ENCODE measurements at regions not wholly inside any gene's neighbourhood (a gene's known extent, or its start where the extent isn't known, plus 50 kb on each side); places are given as distances from the start of the nearest gene placed in this dataset.

DNA sequence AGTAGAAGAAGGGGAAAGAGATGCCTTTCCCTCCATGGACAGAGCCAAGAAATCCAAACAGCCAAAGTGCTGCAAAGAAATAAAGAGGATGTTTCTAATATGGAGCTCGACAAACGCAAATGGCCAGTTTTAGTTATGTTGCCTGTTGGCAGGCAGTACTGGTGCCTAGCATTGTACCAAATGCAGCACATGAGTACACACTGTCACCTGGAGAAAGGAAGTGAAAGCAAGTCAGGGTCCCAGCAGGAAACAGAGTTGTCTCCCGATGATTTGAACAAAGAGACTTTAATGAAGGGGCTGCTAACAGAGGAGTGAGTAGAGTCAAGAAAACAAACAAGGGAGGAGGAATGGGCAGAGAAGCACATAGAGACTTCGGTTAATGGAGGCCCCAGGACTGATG lies 623.0 kb downstream of the BCL11A start:
- no peak overlapping the region for H3K27ac Mint-ChIP-seq
- H3K36me3 Mint-ChIP-seq: no peaks in the 10 kb centered on the region
- no peak overlapping the region for H3K4me3 Mint-ChIP-seq
- no peak for DNase-seq
- no peaks in the 10 kb centered on the region for H3K4me1 Mint-ChIP-seq
- H3K27me3 Mint-ChIP-seq (ENCODE audit: low read depth in 3 of 3): peaks cover 0 to 3% (median 2%) of the 10 kb centered on the region in 3 donors
- H3K9me3 Mint-ChIP-seq: peaks cover 0 to 5% (median 0%) of the 10 kb centered on the region in 6 donors

DNA sequence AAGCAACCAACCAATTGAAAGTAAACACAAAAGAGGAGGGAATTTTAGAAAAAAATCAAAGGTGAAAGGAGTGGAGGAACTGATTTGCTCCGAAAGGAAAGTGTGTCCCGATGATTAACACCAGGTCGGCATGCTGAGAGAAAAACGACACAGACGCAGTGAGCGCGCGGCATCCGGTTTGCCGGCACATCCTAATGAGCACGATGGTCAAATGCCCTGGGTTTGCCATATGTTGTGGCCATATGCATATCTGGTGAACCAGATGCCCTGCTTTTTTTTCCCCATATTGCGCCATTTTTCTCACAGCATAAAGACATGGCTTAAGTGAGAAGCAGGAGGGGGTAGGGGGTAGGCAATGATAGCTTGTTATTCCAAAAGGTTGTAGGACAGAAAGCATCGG lies 626.7 kb downstream of the BCL11A start:
- peaks cover 0 to 3% (median 3%) of the 10 kb centered on the region in 3 donors for H3K27me3 Mint-ChIP-seq (ENCODE audit: low read depth in 3 of 3)
- H3K9me3 Mint-ChIP-seq: peaks cover 0 to 5% (median 2%) of the 10 kb centered on the region in 6 donors
- H3K27ac Mint-ChIP-seq: no peak overlapping the region
- DNase-seq: no peak
- H3K4me1 Mint-ChIP-seq: no peaks in the 10 kb centered on the region
- no peaks in the 10 kb centered on the region for H3K36me3 Mint-ChIP-seq
- no peak overlapping the region for H3K4me3 Mint-ChIP-seq

DNA sequence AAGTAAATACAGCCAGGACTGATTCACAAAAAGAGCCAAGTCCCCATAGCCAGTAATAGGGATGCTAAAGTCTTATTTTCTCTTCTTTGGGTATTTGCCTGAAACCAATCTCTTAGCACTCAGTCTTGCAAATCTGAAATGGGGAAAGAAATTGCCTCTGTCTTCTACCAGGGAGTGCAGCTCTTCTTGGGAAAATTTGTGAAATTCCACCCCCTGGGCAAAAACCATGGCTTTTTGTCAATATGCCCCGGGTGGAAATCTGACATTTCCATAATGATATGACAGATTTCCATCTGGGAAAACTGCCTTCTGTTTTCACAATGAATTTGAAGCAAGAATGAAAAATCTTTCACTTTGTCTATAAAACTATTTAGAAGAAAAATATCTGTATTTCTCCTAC lies 628.1 kb downstream of the BCL11A start:
- Mint-ChIP-seq H3K9me3 (peaks cover 0 to 5% (median 2%) of the 10 kb centered on the region in 6 donors), H3K36me3 (no peaks in the 10 kb centered on the region), H3K4me3 (no peak overlapping the region), H3K27ac (no peak overlapping the region), H3K27me3 (ENCODE audit: low read depth in 3 of 3) (peaks cover 0 to 6% (median 3%) of the 10 kb centered on the region in 3 donors), H3K4me1 (peaks cover 2 to 8% of the 10 kb centered on the region in 2 donors)
- no peak for DNase-seq

DNA sequence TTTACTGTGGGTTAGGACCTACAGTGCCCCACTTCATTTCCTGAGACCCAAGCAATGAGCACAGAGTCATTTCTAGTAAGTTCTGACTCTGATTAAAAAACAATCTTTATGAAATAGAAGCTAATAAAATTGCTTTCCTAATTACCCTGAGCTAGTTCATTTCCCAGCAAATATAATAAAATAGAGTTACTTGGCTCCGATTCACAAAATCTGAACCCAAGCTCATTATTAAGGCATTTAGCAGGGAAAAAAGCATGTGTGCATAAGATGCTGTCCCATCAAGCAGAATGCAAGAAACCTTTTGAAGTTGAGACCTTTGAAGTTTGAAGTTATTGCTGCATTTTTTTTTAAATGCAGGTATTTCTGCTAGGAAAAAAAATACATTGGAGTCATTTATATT lies 629.1 kb downstream of the BCL11A start:
- no peak for DNase-seq
- Mint-ChIP-seq H3K36me3 (no peaks in the 10 kb centered on the region), H3K4me3 (no peak overlapping the region), H3K9me3 (peaks cover 0 to 5% (median 2%) of the 10 kb centered on the region in 6 donors), H3K27me3 (ENCODE audit: low read depth in 3 of 3) (peaks cover 0 to 6% (median 3%) of the 10 kb centered on the region in 3 donors), H3K27ac (no peak overlapping the region), H3K4me1 (peaks cover 7 to 17% of the 10 kb centered on the region in 2 donors)

DNA sequence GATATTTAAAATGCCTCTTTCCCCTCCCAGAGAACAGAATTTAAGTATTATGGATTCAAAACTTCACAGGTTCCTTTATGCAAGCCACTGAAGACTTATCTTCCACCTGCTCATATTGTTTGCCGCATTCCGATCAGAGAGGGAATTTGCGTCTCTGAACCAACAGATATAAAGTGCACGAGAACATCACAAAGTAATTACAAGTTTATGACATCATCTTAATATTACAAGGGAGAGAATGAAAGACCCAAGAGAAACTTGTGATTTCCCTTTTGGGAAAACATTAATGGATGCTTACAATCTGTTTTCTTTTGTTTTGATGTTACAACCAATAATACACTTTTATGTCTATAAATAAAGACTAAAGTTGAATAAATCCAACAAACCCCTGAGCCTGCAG lies 631.0 kb downstream of the BCL11A start:
- peaks cover 0 to 4% (median 3%) of the 10 kb centered on the region in 3 donors for H3K27me3 Mint-ChIP-seq (ENCODE audit: low read depth in 3 of 3)
- no peaks in the 10 kb centered on the region for H3K36me3 Mint-ChIP-seq

DNA sequence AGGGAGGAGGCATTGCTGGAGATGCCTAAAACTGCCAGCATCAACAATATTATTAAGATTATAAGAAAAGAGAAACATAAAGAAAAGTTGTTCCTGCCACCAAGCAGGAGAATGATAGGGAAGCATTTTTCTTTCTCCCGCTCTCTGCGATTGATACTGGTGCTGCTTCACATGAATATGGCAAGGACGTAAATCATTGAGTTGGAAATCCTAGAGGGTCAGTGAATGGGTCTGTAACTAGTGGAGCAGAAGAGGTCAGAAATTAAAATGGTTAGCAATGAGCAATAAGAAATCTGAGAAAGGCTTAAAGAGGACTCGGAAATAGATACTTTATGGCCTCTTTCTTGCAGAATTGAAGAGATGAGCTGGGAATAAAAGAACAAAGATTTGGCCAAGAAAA lies 631.7 kb downstream of the BCL11A start:
- peaks cover 7 to 18% of the 10 kb centered on the region in 2 donors for H3K4me1 Mint-ChIP-seq
- peaks cover 0 to 5% (median 3%) of the 10 kb centered on the region in 6 donors for H3K9me3 Mint-ChIP-seq
- no peaks in the 10 kb centered on the region for H3K36me3 Mint-ChIP-seq
- no peak for DNase-seq
- no peak overlapping the region for H3K4me3 Mint-ChIP-seq
- H3K27me3 Mint-ChIP-seq (ENCODE audit: low read depth in 3 of 3): peaks cover 0 to 4% (median 3%) of the 10 kb centered on the region in 3 donors
- H3K27ac Mint-ChIP-seq: no peak overlapping the region

More for the DNA sequence above, 631.0 kb downstream of the BCL11A start:
- Mint-ChIP-seq H3K9me3 (peaks cover 0 to 5% (median 2%) of the 10 kb centered on the region in 6 donors), H3K27ac (no peak overlapping the region), H3K4me3 (no peak overlapping the region), H3K4me1 (peaks cover 7 to 18% of the 10 kb centered on the region in 2 donors)
- no peak for DNase-seq

DNA sequence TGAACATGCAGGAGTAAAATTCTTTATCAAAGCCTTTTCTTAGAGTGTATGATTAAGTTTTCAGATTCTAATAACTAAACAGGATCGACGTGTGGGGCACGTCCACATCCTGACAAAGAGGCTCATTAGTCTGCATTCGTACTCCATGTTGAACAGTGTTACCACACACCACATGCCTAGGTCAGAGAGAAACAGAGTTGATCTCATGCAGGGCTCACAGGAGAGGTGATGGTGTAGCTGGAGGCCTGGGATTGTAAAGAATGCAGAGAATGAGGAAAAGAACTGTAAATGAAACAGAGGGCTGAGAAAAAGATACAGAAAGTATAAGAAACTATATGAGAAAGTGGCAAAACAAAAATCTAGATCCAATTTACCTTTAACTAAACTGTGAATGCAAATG lies 632.5 kb downstream of the BCL11A start:
- Mint-ChIP-seq H3K27me3 (ENCODE audit: low read depth in 3 of 3) (peaks cover 0 to 4% (median 3%) of the 10 kb centered on the region in 3 donors), H3K4me3 (peak overlapping the region in 1 of 5 donors; percentile 7), H3K36me3 (no peaks in the 10 kb centered on the region), H3K4me1 (peaks cover 7 to 18% of the 10 kb centered on the region in 2 donors), H3K9me3 (peaks cover 0 to 5% (median 2%) of the 10 kb centered on the region in 6 donors), H3K27ac (no peak overlapping the region)
- no peak for DNase-seq

DNA sequence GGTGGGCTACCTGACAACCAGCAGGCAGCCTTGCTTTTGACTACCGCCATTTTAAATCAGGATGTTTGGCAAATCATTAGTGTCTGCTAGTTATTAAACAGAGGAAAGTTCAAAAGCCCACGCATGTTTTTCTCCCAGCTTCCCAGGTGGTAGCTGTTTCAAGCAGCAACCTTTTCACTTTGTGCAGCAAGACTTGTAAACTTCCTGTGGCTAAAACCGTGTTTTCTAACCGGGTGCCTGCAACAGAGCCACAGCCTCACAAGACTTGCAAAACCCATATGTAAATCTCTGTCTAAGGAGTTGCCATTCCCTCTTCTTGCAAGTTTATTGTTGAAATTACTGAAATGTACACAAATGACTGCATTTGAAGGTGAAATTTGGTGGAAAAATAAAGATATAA lies 633.1 kb downstream of the BCL11A start:
- Mint-ChIP-seq H3K4me3 (no peak overlapping the region), H3K4me1 (peaks cover 7 to 18% of the 10 kb centered on the region in 2 donors), H3K27me3 (ENCODE audit: low read depth in 3 of 3) (peaks cover 2 to 4% (median 4%) of the 10 kb centered on the region in 3 donors), H3K27ac (no peak overlapping the region), H3K36me3 (no peaks in the 10 kb centered on the region), H3K9me3 (peaks cover 0 to 5% (median 0%) of the 10 kb centered on the region in 6 donors)
- no peak for DNase-seq

DNA sequence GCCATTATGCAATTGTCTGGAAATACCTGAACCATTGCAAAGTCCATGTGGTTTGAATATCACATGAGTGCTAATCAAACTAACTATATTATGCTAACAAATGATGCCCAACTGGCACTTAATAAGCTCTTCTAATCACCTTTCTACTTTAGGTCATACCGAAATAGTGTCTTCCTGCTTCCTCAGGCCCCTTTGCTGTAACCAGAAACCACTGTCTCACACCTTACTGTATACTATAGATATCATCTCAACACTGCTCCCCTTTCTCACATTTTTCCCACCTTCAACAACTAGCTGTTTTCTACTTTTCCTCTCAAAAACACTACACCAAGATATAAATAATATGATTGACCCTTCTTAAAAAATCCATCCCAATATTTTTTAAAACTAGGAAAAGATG lies 633.9 kb downstream of the BCL11A start:
- H3K4me1 Mint-ChIP-seq: peaks cover 7 to 18% of the 10 kb centered on the region in 2 donors
- DNase-seq: peak in 2 of 3 donors; percentile 3
- H3K36me3 Mint-ChIP-seq: no peaks in the 10 kb centered on the region
- no peak overlapping the region for H3K27ac Mint-ChIP-seq
- H3K9me3 Mint-ChIP-seq: peaks cover 0 to 5% (median under 1%) of the 10 kb centered on the region in 6 donors
- peak overlapping the region in 1 of 5 donors; percentile 31 for H3K4me3 Mint-ChIP-seq
- peaks cover 3 to 4% (median 4%) of the 10 kb centered on the region in 3 donors for H3K27me3 Mint-ChIP-seq (ENCODE audit: low read depth in 3 of 3)

DNA sequence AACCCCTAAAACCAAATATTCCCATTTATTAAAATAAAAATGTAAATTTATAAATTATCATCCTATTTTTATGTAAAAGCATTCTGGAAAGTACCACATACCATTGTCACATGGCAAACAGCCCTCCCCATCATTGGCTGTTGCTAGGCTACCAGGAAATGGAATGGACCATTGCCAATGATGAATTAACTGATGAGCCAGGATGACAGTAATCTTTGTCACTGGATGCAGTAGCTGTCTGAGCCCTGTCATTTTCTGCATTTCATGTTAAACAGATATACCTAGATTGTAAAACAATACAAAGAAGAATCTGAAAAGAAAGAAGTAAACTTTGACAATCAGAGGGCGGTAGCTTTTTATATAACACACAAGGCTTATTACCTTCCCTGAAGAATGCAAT lies 641.4 kb downstream of the BCL11A start:
- no peak overlapping the region for H3K4me3 Mint-ChIP-seq
- H3K36me3 Mint-ChIP-seq: no peaks in the 10 kb centered on the region
- DNase-seq: no peak
- H3K9me3 Mint-ChIP-seq: peaks cover 0 to 2% (median 0%) of the 10 kb centered on the region in 6 donors
- H3K27ac Mint-ChIP-seq: no peak overlapping the region
- H3K4me1 Mint-ChIP-seq: no peaks in the 10 kb centered on the region
- peaks cover 0 to 4% (median 2%) of the 10 kb centered on the region in 3 donors for H3K27me3 Mint-ChIP-seq (ENCODE audit: low read depth in 3 of 3)

DNA sequence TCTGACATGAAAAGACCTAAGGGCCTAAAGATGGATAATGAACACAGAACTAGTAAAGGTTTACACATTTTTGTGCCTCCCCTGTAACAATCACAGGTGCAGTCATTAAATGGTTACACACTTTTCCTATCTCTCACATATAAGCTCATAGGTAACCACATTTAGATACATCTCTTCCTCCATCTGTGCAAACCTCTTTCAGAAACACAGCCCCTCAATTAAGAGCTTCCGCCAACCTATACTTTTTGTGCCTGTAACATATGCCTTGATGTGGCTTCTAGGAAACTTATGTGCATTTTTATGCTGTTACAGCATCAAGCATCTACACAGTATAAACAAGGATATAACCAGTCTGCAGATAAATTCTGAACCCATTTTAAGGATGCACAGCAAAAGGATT lies 643.3 kb downstream of the BCL11A start:
- H3K27ac Mint-ChIP-seq: no peak overlapping the region
- peaks cover 0 to 2% (median 0%) of the 10 kb centered on the region in 3 donors for H3K27me3 Mint-ChIP-seq (ENCODE audit: low read depth in 3 of 3)
- peaks cover 0 to 2% (median 0%) of the 10 kb centered on the region in 6 donors for H3K9me3 Mint-ChIP-seq
- H3K4me3 Mint-ChIP-seq: no peak overlapping the region
- no peaks in the 10 kb centered on the region for H3K4me1 Mint-ChIP-seq
- no peak for DNase-seq
- H3K36me3 Mint-ChIP-seq: no peaks in the 10 kb centered on the region

DNA sequence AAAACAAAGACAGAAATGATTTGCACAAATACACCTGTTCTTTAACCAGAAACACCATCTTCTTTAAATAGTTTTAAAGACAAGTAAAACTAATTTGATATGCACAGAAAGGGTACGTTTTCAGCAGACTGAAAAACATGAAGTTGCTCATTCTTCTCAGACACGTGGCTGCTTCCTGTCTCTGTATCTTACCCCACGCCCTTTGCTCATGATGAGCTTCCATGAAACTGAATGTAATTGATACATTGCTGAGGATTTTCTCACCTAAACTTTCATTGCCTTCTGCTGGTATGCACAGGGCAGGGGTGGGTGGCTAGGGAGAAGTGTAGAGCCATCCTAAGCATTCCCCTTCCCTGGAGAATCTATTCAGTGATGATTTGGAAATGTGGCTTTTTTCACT lies 644.3 kb downstream of the BCL11A start:
- DNase-seq: no peak
- Mint-ChIP-seq H3K9me3 (peaks cover 0 to 2% (median 0%) of the 10 kb centered on the region in 6 donors), H3K4me3 (no peak overlapping the region), H3K27ac (no peak overlapping the region), H3K27me3 (ENCODE audit: low read depth in 3 of 3) (peaks cover 0 to 2% (median 1%) of the 10 kb centered on the region in 3 donors), H3K36me3 (no peaks in the 10 kb centered on the region), H3K4me1 (no peaks in the 10 kb centered on the region)

DNA sequence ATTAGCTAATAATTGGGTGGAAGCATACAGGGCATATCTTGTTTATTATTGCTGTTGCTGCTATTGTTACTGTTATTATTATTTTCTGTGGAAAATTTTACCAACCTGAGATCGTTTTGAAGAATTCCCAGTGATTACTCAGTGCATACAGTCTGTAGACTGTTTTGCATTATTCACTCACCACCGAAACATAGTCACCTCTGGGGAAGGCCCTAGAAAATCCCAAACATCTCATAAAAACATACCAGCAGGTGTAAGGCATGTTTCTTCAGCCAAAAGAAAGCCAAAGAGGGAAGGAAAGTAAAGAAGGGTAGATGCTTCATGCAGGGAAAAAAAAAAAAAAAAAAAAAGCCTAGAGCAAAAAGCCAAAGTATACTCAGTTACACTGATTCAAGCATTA lies 647.7 kb downstream of the BCL11A start:
- H3K27ac Mint-ChIP-seq: no peak overlapping the region
- peaks cover 0 to 2% (median 0%) of the 10 kb centered on the region in 6 donors for H3K9me3 Mint-ChIP-seq
- peaks cover 0 to 3% (median 0%) of the 10 kb centered on the region in 3 donors for H3K27me3 Mint-ChIP-seq (ENCODE audit: low read depth in 3 of 3)
- H3K36me3 Mint-ChIP-seq: no peaks in the 10 kb centered on the region
- no peak for DNase-seq
- H3K4me1 Mint-ChIP-seq: no peaks in the 10 kb centered on the region
- H3K4me3 Mint-ChIP-seq: no peak overlapping the region

DNA sequence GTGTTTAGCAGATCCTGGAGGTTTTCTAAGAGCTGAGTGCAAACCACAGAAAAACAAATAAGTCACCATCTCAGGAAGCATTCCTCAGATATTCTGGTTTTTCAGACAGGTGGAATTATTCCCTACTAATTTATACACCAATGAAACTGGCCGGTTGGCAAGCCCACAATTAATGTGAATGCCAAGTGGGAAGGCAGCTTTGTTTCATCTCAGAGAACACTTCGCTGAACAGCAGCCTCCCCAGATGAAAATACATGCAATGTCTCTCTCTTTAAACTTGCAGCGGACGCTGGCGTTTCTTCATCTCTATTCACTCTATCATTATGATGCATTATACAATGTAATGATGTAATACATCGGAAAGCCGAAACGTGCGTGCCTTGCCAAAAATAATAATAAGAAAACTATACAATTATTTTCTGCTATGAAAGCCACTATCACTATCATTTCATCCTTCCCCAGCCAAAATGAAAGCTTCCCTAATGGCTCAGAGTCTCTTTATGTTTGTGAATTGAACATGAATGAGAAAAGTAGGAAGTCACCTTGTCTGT lies 649.4 kb downstream of the BCL11A start:
- H3K9me3 Mint-ChIP-seq: peaks cover 0 to 4% (median 0%) of the 10 kb centered on the region in 6 donors
- H3K27ac Mint-ChIP-seq: no peak overlapping the region
- H3K4me3 Mint-ChIP-seq: no peak overlapping the region
- DNase-seq: no peak
- H3K4me1 Mint-ChIP-seq: no peaks in the 10 kb centered on the region
- H3K36me3 Mint-ChIP-seq: no peaks in the 10 kb centered on the region
- peaks cover 0 to 3% (median 0%) of the 10 kb centered on the region in 3 donors for H3K27me3 Mint-ChIP-seq (ENCODE audit: low read depth in 3 of 3)

Measured in immature natural killer cell (primary cell).